Liver (tissue), 8 donors: ENCODE measurements at regions not wholly inside any gene's neighbourhood (a gene's known extent, or its start where the extent isn't known, plus 50 kb on each side); places are given as distances from the start of the nearest gene placed in this dataset.

ENCODE experiments used
- DNase-seq: peaks from one replicate; pipeline ENCODE4 v3.0.0-alpha.2; 2017; ENCODE audit warnings: low spot score
- H3K27ac ChIP-seq, 2 donors: one replicate each; pipeline ENCODE4 v1.7.0; 2013; ENCODE audit warnings: inconsistent platforms in 2 of 2, low read length in 2 of 2, control low read depth in 1 of 2, low read depth in 1 of 2, mild to moderate bottlenecking in 1 of 2
- H3K27me3 ChIP-seq, 4 donors: one replicate each; pipeline versions ENCODE4 v1.6.1 to v1.7.0; 2013; ENCODE audit warnings: low read length in 3 of 4, inconsistent platforms in 1 of 4, mild to moderate bottlenecking in 1 of 4, moderate library complexity in 1 of 4; ENCODE audit not compliant: control insufficient read depth in 4 of 4, insufficient read depth in 4 of 4
- H3K36me3 ChIP-seq, 4 donors: one replicate each; pipeline versions ENCODE4 v1.6.1 to v1.7.0; 2013; ENCODE audit warnings: low read length in 3 of 4, mild to moderate bottlenecking in 3 of 4, low read depth in 1 of 4, moderate library complexity in 1 of 4; ENCODE audit not compliant: control insufficient read depth in 4 of 4, insufficient read depth in 3 of 4
- H3K4me1 ChIP-seq, 4 donors: one replicate each; pipeline versions ENCODE4 v1.6.1 to v1.7.0; 2013; ENCODE audit warnings: low read length in 3 of 4, mild to moderate bottlenecking in 3 of 4, moderate library complexity in 1 of 4; ENCODE audit not compliant: control insufficient read depth in 4 of 4, insufficient read depth in 4 of 4
- H3K4me3 ChIP-seq, 3 donors: one replicate each; pipeline versions ENCODE4 v1.6.1 to v1.7.0; 2013; ENCODE audit warnings: low read length in 3 of 3, control low read depth in 1 of 3, low read depth in 1 of 3, mild to moderate bottlenecking in 1 of 3
- H3K9ac ChIP-seq, 2 donors: one replicate each; pipeline ENCODE4 v1.7.0; 2013; ENCODE audit warnings: low read length in 2 of 2, mild to moderate bottlenecking in 2 of 2, moderate library complexity in 2 of 2, control low read depth in 1 of 2, low read depth in 1 of 2
- H3K9me3 ChIP-seq, 4 donors: one replicate each; pipeline versions ENCODE4 v1.6.1 to v1.7.0; 2013; ENCODE audit warnings: low read length in 3 of 4; ENCODE audit not compliant: control insufficient read depth in 4 of 4
- ATF3 ChIP-seq: IDR thresholded peaks from 2 replicates; pipeline ENCODE4 v1.6.1; 2016; ENCODE audit warnings: antibody characterized with exemption
- CTCF ChIP-seq: fragments of 150-350 bp; IDR thresholded peaks from 2 replicates; pipeline ENCODE4 v1.5.1; 2017; ENCODE audit warnings: improper control_type of control experiment, low read depth, low read length; ENCODE audit not compliant: missing input control
- EGR1 ChIP-seq, 2 donors: IDR thresholded peaks; 2 replicates each; pipeline ENCODE4 v1.6.1; 2016 to 2018; ENCODE audit warnings: antibody characterized with exemption in 2 of 2, low read depth in 2 of 2
- FOXA1 ChIP-seq: IDR thresholded peaks from 2 replicates; pipeline ENCODE4 v1.6.1; 2016; ENCODE audit warnings: antibody characterized with exemption
- FOXA2 ChIP-seq: IDR thresholded peaks from 2 replicates; pipeline ENCODE4 v1.6.1; 2016; ENCODE audit warnings: antibody characterized with exemption
- GABPA ChIP-seq, 2 donors: IDR thresholded peaks in 1 of 2; conservative IDR thresholded peaks in 1 of 2; 2 replicates each; pipeline ENCODE4 v1.6.1; 2016; ENCODE audit warnings: antibody characterized with exemption in 2 of 2, mild to moderate bottlenecking in 1 of 2, moderate library complexity in 1 of 2
- HNF4A ChIP-seq, 2 donors: conservative IDR thresholded peaks; 2 replicates each; pipeline ENCODE4 v1.6.1; 2016; ENCODE audit warnings: antibody characterized with exemption in 2 of 2, mild to moderate bottlenecking in 2 of 2
- HNF4G ChIP-seq: IDR thresholded peaks from 2 replicates; pipeline ENCODE4 v1.6.1; 2016; ENCODE audit warnings: antibody characterized with exemption
- JUND ChIP-seq, 2 donors: IDR thresholded peaks; 2 replicates each; pipeline ENCODE4 v1.6.1; 2016; ENCODE audit warnings: antibody characterized with exemption in 2 of 2
- MAX ChIP-seq: IDR thresholded peaks from 2 replicates; pipeline ENCODE4 v1.6.1; 2016; ENCODE audit warnings: antibody characterized with exemption
- RAD21 ChIP-seq, 2 donors: IDR thresholded peaks; 2 replicates each; pipeline ENCODE4 v1.6.1; 2016; ENCODE audit warnings: antibody characterized with exemption in 2 of 2, mild to moderate bottlenecking in 2 of 2
- REST ChIP-seq: IDR thresholded peaks from 2 replicates; pipeline ENCODE4 v1.6.1; 2016; ENCODE audit warnings: antibody characterized with exemption, mild to moderate bottlenecking
- RXRA ChIP-seq, 2 donors: IDR thresholded peaks; 2 replicates each; pipeline ENCODE4 v1.6.1; 2017 to 2018; ENCODE audit warnings: antibody characterized with exemption in 2 of 2, mild to moderate bottlenecking in 1 of 2
- SP1 ChIP-seq: IDR thresholded peaks from 2 replicates; pipeline ENCODE4 v1.6.1; 2018; ENCODE audit warnings: antibody characterized with exemption, mild to moderate bottlenecking
- TAF1 ChIP-seq: conservative IDR thresholded peaks from 2 replicates; pipeline ENCODE4 v1.6.1; 2016; ENCODE audit warnings: antibody characterized with exemption, mild to moderate bottlenecking
- YY1 ChIP-seq: IDR thresholded peaks from 2 replicates; pipeline ENCODE4 v1.6.1; 2016; ENCODE audit warnings: antibody characterized with exemption, mild to moderate bottlenecking
- ZBTB33 ChIP-seq: IDR thresholded peaks from 2 replicates; pipeline ENCODE4 v1.6.1; 2016; ENCODE audit warnings: antibody characterized with exemption
- WGBS: extraction: QIAGEN DNeasy Blood & Tissue Kit; methylation state at CpG from one replicate; pipeline ENCODE4 v1.1.7; 2013; 5-methylcytosine and 5-hydroxymethylcytosine counted together
- donor health status: healthy.
- donor health status: healthy.
- donor health status: healthy.
- donor health status: healthy.
- donor health status: healthy.

- Histone ChIP-seq H3K9me3 (no peaks in the 10 kb centered on the region), H3K36me3 (no peaks in the 10 kb centered on the region), H3K4me3 (no peak overlapping the region), H3K27me3 (no peaks in the 10 kb centered on the region), H3K4me1 (no peaks in the 10 kb centered on the region), H3K27ac (no peak overlapping the region), H3K9ac (no peak overlapping the region)
- TF ChIP-seq REST = no peak
- no peak for TF ChIP-seq GABPA (IDR thresholded peaks at IDR 0.05 in 1 of 2, conservative IDR thresholded peaks at IDR 0.05 in 1 of 2)
- TF ChIP-seq EGR1 (IDR thresholded peaks at IDR 0.05; ENCODE audit: low read depth in 2 of 2) = no peak
- no peak for TF ChIP-seq YY1
- no peak for TF ChIP-seq TAF1
- TF ChIP-seq CTCF = no peak
- TF ChIP-seq MAX = no peak
- TF ChIP-seq JUND (IDR thresholded peaks at IDR 0.05) = no peak
- no peak for TF ChIP-seq SP1
- TF ChIP-seq RAD21 (IDR thresholded peaks at IDR 0.05) = no peak
- TF ChIP-seq ATF3 = no peak
- WGBS = 78% methylated on average over 2 of the region's 2 CpGs
- no peak for DNase-seq
These were observed 999.7 kb upstream of the SEL1L start for GRCh38 chr14:82533351-82533750.

- Histone ChIP-seq H3K27me3 (no peaks in the 10 kb centered on the region), H3K36me3 (no peaks in the 10 kb centered on the region), H3K9ac (no peak overlapping the region), H3K4me3 (no peak overlapping the region), H3K27ac (no peak overlapping the region), H3K9me3 (no peaks in the 10 kb centered on the region), H3K4me1 (no peaks in the 10 kb centered on the region)
- 63% methylated on average over 2 of the region's 2 CpGs for WGBS
- no peak for DNase-seq
- no peak for TF ChIP-seq GABPA (IDR thresholded peaks at IDR 0.05 in 1 of 2, conservative IDR thresholded peaks at IDR 0.05 in 1 of 2)
- TF ChIP-seq HNF4G = no peak
- TF ChIP-seq JUND (IDR thresholded peaks at IDR 0.05) = no peak
- no peak for TF ChIP-seq RAD21 (IDR thresholded peaks at IDR 0.05)
- no peak for TF ChIP-seq HNF4A (conservative IDR thresholded peaks at IDR 0.05)
- TF ChIP-seq CTCF = no peak
- TF ChIP-seq FOXA1 = no peak
- TF ChIP-seq SP1 = no peak
- no peak for TF ChIP-seq ZBTB33
- TF ChIP-seq EGR1 (IDR thresholded peaks at IDR 0.05; ENCODE audit: low read depth in 2 of 2) = no peak
- TF ChIP-seq YY1 = no peak
- TF ChIP-seq ATF3 = no peak
- TF ChIP-seq REST = no peak
- no peak for TF ChIP-seq RXRA (IDR thresholded peaks at IDR 0.05)
- no peak for TF ChIP-seq FOXA2
- TF ChIP-seq MAX = no peak
These were observed 1002.9 kb upstream of the SEL1L start for GRCh38 chr14:82536566-82536965.
